Fibroblast of lung (primary cell): ENCODE measurements at regions not wholly inside any gene's neighbourhood (a gene's known extent, or its start where the extent isn't known, plus 50 kb on each side); places are given as distances from the start of the nearest gene placed in this dataset.

Source experiments
- EZH2 ChIP-seq: IDR thresholded peaks from 2 replicates; pipeline ENCODE4 v1.5.1; 2012; ENCODE audit warnings: low read length, control low read depth, mild to moderate bottlenecking; ENCODE audit errors: missing control alignments
- TF ChIP-seq, protein P1 (sequence below), 2 donors: IDR thresholded peaks in 1 of 2; conservative IDR thresholded peaks in 1 of 2; 1 replicate in 1 of 2; 2 replicates in 1 of 2; pipeline ENCODE4 v1.5.1; 2011 to 2012; ENCODE audit warnings: low read length in 2 of 2, control low read depth in 1 of 2, inconsistent platforms in 1 of 2, low read depth in 1 of 2, mild to moderate bottlenecking in 1 of 2

DNA sequence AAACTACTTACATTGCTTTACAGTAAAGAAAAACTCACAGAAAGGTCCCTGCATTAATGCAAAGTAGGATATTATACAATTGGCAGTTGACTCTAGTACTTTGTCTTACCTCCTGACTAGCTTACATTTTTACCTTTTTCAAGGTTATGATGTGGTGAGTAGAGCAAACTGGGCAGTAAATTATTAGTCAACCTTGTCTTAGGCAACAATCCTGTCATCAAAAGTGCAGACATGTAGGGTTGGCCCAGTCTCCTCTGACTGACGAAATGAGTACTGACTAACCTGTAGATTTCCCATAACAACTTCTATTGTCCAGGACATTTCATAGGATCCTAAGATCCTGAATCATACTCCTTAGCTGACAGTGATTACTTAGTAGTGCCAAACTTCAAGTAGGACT is 142.0 kb upstream of the NUDT6 start:
- TF ChIP-seq, protein P1, sequence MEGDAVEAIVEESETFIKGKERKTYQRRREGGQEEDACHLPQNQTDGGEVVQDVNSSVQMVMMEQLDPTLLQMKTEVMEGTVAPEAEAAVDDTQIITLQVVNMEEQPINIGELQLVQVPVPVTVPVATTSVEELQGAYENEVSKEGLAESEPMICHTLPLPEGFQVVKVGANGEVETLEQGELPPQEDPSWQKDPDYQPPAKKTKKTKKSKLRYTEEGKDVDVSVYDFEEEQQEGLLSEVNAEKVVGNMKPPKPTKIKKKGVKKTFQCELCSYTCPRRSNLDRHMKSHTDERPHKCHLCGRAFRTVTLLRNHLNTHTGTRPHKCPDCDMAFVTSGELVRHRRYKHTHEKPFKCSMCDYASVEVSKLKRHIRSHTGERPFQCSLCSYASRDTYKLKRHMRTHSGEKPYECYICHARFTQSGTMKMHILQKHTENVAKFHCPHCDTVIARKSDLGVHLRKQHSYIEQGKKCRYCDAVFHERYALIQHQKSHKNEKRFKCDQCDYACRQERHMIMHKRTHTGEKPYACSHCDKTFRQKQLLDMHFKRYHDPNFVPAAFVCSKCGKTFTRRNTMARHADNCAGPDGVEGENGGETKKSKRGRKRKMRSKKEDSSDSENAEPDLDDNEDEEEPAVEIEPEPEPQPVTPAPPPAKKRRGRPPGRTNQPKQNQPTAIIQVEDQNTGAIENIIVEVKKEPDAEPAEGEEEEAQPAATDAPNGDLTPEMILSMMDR (conservative IDR thresholded peaks at IDR 0.05 in 1 of 2, IDR thresholded peaks at IDR 0.05 in 1 of 2; ENCODE audit: low read depth in 1 of 2, low read length in 2 of 2), result no peak
- no peak for TF ChIP-seq EZH2
